ENCODE measurements at regions not wholly inside any gene's neighbourhood (a gene's known extent, or its start where the extent isn't known, plus 50 kb on each side); places are given as distances from the start of the nearest gene placed in this dataset.

DNA sequence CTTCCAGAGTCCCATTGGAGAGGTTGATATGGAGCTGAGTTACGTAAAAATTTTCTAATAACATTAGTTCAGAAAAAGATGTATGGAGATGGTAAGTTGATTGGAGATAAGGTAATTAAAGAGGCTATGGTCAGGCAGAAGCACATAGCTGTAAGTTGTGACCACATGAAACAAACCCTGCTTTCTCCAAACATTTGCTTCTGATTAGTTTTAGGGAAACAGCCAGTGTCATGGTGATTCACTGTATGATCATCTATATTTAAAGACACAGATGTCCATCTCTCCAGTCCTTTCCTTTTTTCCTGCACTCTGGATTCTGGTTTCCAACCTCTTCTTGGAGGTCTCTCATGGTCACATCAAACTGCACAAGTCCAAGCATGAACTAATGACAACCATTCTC lies 1550.8 kb upstream of the PIK3C3 start:
- Histone ChIP-seq H3K27me3 (replicated peaks; ENCODE audit: control insufficient read depth, insufficient read depth, low read length) (no peaks in the 10 kb centered on the region), H3K4me3 (replicated peaks; ENCODE audit: low read depth, low read length) (no peak overlapping the region), H3K36me3 (ENCODE audit: control insufficient read depth, insufficient read depth, low read length) (no peaks in the 10 kb centered on the region)
- TF ChIP-seq, protein P1, sequence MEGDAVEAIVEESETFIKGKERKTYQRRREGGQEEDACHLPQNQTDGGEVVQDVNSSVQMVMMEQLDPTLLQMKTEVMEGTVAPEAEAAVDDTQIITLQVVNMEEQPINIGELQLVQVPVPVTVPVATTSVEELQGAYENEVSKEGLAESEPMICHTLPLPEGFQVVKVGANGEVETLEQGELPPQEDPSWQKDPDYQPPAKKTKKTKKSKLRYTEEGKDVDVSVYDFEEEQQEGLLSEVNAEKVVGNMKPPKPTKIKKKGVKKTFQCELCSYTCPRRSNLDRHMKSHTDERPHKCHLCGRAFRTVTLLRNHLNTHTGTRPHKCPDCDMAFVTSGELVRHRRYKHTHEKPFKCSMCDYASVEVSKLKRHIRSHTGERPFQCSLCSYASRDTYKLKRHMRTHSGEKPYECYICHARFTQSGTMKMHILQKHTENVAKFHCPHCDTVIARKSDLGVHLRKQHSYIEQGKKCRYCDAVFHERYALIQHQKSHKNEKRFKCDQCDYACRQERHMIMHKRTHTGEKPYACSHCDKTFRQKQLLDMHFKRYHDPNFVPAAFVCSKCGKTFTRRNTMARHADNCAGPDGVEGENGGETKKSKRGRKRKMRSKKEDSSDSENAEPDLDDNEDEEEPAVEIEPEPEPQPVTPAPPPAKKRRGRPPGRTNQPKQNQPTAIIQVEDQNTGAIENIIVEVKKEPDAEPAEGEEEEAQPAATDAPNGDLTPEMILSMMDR (IDR thresholded peaks at IDR 0.05; ENCODE audit: insufficient read depth, low read length, poor library complexity, severe bottlenecking) = no peak
- no peak for DNase-seq (ENCODE audit: extremely low read depth, insufficient read length)

DNA sequence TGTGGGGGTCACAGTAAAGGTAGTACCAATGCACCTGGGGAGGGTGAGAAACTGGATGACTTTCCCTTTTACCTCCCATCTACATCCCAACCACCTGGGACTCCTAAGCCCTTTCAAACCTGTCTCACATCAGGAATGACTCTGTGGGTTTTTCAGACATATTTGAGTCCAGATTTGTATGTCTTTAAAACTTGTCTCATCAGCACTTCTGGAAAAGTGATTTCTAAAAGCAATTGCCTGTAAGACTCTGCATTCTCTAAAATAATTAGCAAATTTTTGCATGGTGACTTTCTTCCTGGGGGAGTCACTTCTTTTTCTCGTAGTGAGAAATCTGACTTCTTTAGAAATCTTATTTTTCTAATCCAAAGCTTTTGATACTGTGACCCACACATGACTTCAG lies 1553.0 kb upstream of the PIK3C3 start:
- TF ChIP-seq, protein P1 (IDR thresholded peaks at IDR 0.05; ENCODE audit: insufficient read depth, low read length, poor library complexity, severe bottlenecking) = no peak
- no peak for DNase-seq (ENCODE audit: extremely low read depth, insufficient read length)
- H3K27me3 ChIP-seq (replicated peaks; ENCODE audit: control insufficient read depth, insufficient read depth, low read length) = no peaks in the 10 kb centered on the region
- no peak overlapping the region for H3K4me3 ChIP-seq (replicated peaks; ENCODE audit: low read depth, low read length)
- no peaks in the 10 kb centered on the region for H3K36me3 ChIP-seq (ENCODE audit: control insufficient read depth, insufficient read depth, low read length)

DNA sequence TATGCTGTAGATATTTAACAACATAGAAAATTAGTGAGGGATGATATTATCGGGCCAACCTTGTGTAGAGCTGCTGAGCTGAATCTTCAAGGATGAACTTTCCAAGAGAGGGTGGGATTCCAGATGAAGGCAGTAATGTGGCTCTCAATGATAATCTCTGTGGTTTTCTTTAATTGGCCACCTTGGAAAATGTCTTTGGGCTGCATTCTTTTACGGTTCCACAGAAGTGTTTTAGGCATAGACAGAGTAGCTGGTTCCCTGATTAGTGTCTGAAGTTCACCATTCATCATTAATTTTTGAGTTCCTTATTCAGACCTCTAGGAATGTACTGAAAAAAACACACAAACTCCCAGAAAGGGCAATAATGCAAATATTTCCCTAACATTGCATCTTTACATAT lies 1566.9 kb upstream of the PIK3C3 start:
- TF ChIP-seq, protein P1 (IDR thresholded peaks at IDR 0.05; ENCODE audit: insufficient read depth, low read length, poor library complexity, severe bottlenecking) = no peak
- Histone ChIP-seq H3K4me3 (replicated peaks; ENCODE audit: low read depth, low read length) (no peak overlapping the region), H3K27me3 (replicated peaks; ENCODE audit: control insufficient read depth, insufficient read depth, low read length) (no peaks in the 10 kb centered on the region), H3K36me3 (ENCODE audit: control insufficient read depth, insufficient read depth, low read length) (no peaks in the 10 kb centered on the region)
- no peak for DNase-seq (ENCODE audit: extremely low read depth, insufficient read length)

DNA sequence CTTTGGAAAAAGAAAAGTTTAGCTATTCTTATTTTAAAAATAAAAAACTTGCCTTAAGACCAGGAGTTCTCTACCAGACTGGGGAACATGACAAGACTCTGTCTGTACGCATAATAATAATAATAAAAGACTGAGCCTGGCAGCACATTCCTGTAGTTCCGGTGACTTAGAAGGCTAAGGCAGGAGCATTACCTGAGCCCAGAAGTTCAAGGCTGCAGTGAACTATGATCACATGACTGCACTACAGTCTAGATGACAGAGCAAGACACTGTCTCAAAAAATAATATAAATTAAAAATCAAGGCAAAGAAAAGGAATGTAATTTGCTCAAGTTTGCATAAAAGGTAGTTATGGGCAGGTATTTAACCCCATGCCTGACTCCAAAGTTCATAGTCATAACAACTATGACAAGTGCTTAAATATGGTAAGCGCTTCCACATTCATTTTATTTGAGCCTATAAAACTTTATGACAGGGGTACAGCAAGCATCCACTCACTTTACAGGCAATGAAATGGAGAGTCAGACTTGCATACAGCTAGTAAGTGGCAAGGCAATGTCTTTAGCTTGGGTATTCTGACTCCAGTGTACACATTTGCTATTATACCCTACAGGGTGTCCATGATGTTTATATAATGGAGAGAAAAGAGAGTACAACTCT lies 1567.8 kb upstream of the PIK3C3 start:
- no peak for DNase-seq (ENCODE audit: extremely low read depth, insufficient read length)
- TF ChIP-seq, protein P1 (IDR thresholded peaks at IDR 0.05; ENCODE audit: insufficient read depth, low read length, poor library complexity, severe bottlenecking) = no peak
- Histone ChIP-seq H3K4me3 (replicated peaks; ENCODE audit: low read depth, low read length) (no peak overlapping the region), H3K27me3 (replicated peaks; ENCODE audit: control insufficient read depth, insufficient read depth, low read length) (no peaks in the 10 kb centered on the region), H3K36me3 (ENCODE audit: control insufficient read depth, insufficient read depth, low read length) (no peaks in the 10 kb centered on the region)

DNA sequence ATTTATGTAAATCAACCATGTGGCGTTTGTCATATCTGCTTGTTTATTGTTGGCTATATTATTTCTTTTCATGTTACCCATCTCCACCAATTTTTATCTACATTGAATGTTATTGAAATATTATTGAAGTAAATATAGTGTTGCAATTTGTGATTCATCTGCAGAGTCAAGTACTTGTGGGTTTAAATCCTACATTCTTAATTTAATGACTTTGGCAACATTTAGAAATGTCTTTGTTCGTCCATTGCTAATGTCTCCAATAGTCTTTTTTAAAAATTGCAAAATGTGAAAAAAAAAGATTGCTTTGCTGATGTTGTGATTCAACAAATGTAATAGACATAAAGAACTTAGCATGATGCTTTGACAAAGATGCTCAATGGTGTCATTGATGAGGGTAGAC lies 1572.8 kb upstream of the PIK3C3 start:
- TF ChIP-seq, protein P1 (IDR thresholded peaks at IDR 0.05; ENCODE audit: insufficient read depth, low read length, poor library complexity, severe bottlenecking) = no peak
- Histone ChIP-seq H3K4me3 (replicated peaks; ENCODE audit: low read depth, low read length) (no peak overlapping the region), H3K36me3 (ENCODE audit: control insufficient read depth, insufficient read depth, low read length) (no peaks in the 10 kb centered on the region), H3K27me3 (replicated peaks; ENCODE audit: control insufficient read depth, insufficient read depth, low read length) (no peaks in the 10 kb centered on the region)
- no peak for DNase-seq (ENCODE audit: extremely low read depth, insufficient read length)

All from GM06990 (cell line).